Spleen (tissue), 11 donors: ENCODE measurements at regions not wholly inside any gene's neighbourhood (a gene's known extent, or its start where the extent isn't known, plus 50 kb on each side); places are given as distances from the start of the nearest gene placed in this dataset.

Experiments used
- DNase-seq: peaks from one replicate; pipeline ENCODE4 v3.0.0-alpha.2; 2020
- H3K27ac ChIP-seq, 8 donors: fragments of 200-600 bp; sonication (generic) in 7 of 8; 1 replicate in 4 of 8; 2 replicates in 4 of 8; pipeline versions ENCODE4 v1.5.0 to v1.8.0; 2016 to 2021; ENCODE audit warnings: inconsistent platforms in 4 of 8, mild to moderate bottlenecking in 4 of 8, moderate library complexity in 1 of 8
- H3K27me3 ChIP-seq, 7 donors: fragments of 200-600 bp; sonication (generic) in 6 of 7; replicated peaks in 1 of 7; 1 replicate in 4 of 7; 2 replicates in 3 of 7; pipeline versions ENCODE4 v1.5.0 to v1.8.0; 2016 to 2021; ENCODE audit warnings: inconsistent platforms in 3 of 7, mild to moderate bottlenecking in 1 of 7
- H3K36me3 ChIP-seq, 6 donors: fragments of 200-600 bp; sonication (generic) in 5 of 6; 1 replicate in 4 of 6; 2 replicates in 2 of 6; pipeline versions ENCODE4 v1.5.0 to v1.8.0; 2016 to 2021; ENCODE audit warnings: inconsistent platforms in 2 of 6
- H3K4me1 ChIP-seq, 6 donors: fragments of 200-600 bp; sonication (generic) in 5 of 6; 1 replicate in 3 of 6; 2 replicates in 3 of 6; pipeline versions ENCODE4 v1.5.0 to v1.8.0; 2016 to 2021; ENCODE audit warnings: inconsistent platforms in 3 of 6
- H3K4me3 ChIP-seq, 8 donors: fragments of 200-600 bp; sonication (generic) in 7 of 8; 1 replicate in 4 of 8; 2 replicates in 4 of 8; pipeline versions ENCODE4 v1.5.0 to v1.8.0; 2016 to 2021; ENCODE audit warnings: inconsistent platforms in 4 of 8, mild to moderate bottlenecking in 4 of 8, moderate library complexity in 2 of 8
- H3K9me3 ChIP-seq, 8 donors: fragments of 200-600 bp; sonication (generic) in 7 of 8; 1 replicate in 4 of 8; 2 replicates in 4 of 8; pipeline versions ENCODE4 v1.5.0 to v1.8.0; 2016 to 2021; ENCODE audit warnings: inconsistent platforms in 4 of 8
- POLR2A ChIP-seq, 3 donors: fragments of 450-650 bp; IDR thresholded peaks; one replicate each; pipeline ENCODE4 v1.5.1; 2017; ENCODE audit warnings: antibody characterized with exemption in 3 of 3, mild to moderate bottlenecking in 1 of 3
- POLR2AphosphoS5 ChIP-seq, 3 donors: sonication (generic); formaldehyde crosslinking; IDR thresholded peaks; one replicate each; pipeline ENCODE4 v1.5.1; 2017; ENCODE audit warnings: antibody characterized with exemption in 3 of 3
- WGBS, 5 donors: extraction: QIAGEN DNeasy Blood & Tissue Kit in 3 of 5; methylation state at CpG; one replicate each; pipeline versions ENCODE4 v1.1.5 to v1.1.7; 2013 to 2018; 5-methylcytosine and 5-hydroxymethylcytosine counted together
- intact Hi-C: fragments of 100-400 bp; cut with DNase I; formaldehyde crosslinking; loops from one replicate; pipeline ENCODE4 v1.15.0; 2023; ENCODE audit warnings: low total_unique reads
- TF ChIP-seq, protein P1 (sequence below), 11 experiments: fragments of 200-600 bp in 7 of 11; fragments of 450-650 bp in 4 of 11; sonication (generic) in 4 of 11; IDR thresholded peaks in 8 of 11; conservative IDR thresholded peaks in 3 of 11; 1 replicate in 7 of 11; 2 replicates in 4 of 11; pipeline versions ENCODE4 v1.4.0 to v1.8.0; 2016 to 2021; ENCODE audit warnings: antibody characterized with exemption in 11 of 11, inconsistent platforms in 4 of 11, mild to moderate bottlenecking in 1 of 11
- donor health status: healthy with polysubstance abuse.
- donor health status: DM: no; HTN: no; CAD: no; lungs with moderate emphysema.
- donor health status: DM: no; HTN: no; CAD: no.
- donor health status: Bipolar disorder and iron deficiency.
- donor health status: healthy.
- donor health status: DM: no; HTN: no; CAD: no.
- donor health status: DM: yes; HTN: yes; CAD: no.

DNA sequence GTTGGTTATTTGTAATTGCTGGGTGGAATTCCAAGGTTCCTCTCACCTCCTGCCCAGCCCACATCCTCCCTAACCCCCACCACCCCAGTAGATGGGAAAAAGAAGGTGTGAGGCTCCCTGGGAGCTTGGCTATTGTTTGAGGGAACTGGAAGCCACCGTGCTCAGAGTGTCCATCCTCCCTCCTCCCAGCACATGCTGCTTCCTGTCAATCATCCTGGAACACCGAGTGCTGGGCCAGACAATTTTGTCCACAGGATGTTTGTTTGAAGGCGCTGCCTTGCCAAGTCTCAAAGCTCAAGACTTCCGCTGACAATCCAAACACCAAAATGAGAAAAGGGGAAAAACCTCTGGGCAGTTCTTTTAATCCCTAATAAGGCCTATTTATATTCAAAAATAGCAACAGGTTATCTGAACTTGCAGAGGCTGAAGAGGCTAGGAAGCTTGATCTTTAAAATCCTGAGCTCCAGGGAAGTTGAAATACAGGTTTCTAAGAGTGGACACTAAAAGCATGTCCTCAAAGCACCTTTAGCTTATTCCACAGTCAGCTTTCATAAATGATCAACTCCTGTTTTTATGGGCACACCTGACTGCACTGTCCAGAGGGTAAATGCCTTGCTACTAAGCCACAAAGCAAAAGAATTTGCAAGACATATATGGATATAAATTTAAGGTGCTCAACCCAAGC, 286.7 kb downstream of the NFIB start:
- H3K27ac ChIP-seq, result no peak overlapping the region
- TF ChIP-seq POLR2A (IDR thresholded peaks at IDR 0.05), result no peak
- no peak for TF ChIP-seq POLR2AphosphoS5 (IDR thresholded peaks at IDR 0.05)
- TF ChIP-seq, protein P1, sequence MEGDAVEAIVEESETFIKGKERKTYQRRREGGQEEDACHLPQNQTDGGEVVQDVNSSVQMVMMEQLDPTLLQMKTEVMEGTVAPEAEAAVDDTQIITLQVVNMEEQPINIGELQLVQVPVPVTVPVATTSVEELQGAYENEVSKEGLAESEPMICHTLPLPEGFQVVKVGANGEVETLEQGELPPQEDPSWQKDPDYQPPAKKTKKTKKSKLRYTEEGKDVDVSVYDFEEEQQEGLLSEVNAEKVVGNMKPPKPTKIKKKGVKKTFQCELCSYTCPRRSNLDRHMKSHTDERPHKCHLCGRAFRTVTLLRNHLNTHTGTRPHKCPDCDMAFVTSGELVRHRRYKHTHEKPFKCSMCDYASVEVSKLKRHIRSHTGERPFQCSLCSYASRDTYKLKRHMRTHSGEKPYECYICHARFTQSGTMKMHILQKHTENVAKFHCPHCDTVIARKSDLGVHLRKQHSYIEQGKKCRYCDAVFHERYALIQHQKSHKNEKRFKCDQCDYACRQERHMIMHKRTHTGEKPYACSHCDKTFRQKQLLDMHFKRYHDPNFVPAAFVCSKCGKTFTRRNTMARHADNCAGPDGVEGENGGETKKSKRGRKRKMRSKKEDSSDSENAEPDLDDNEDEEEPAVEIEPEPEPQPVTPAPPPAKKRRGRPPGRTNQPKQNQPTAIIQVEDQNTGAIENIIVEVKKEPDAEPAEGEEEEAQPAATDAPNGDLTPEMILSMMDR (IDR thresholded peaks at IDR 0.05 in 8 of 11, conservative IDR thresholded peaks at IDR 0.05 in 3 of 11), result no peak
- H3K4me3 ChIP-seq, result no peak overlapping the region
- no peaks in the 10 kb centered on the region for H3K27me3 ChIP-seq
- no peaks in the 10 kb centered on the region for H3K4me1 ChIP-seq
- WGBS, 5 donors, result 58 to 73% (median 61%) methylated on average over 4 of the region's 4 CpGs
- DNase-seq, result no peak
- no peaks in the 10 kb centered on the region for H3K9me3 ChIP-seq
- intact Hi-C loops, result no loop called here
- H3K36me3 ChIP-seq, result no peaks in the 10 kb centered on the region

DNA sequence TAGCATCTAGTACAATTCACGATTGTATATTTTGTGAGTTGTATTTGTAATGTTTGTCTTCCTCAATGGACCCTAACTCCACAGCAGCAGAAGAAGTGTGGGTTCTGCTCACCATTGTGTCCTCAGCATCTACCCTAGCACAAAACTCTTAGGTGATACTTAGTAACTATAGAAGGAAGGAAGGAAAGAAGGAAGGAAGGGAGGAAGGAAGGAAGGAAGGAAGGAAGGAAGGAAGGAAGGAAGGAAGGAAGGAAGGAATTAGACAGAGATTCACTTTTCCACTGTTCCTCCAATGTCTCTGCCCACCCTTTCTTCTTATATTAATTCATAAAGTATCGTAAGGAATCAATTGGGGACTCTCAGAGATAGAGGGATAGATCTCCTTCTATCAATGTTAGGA, 288.2 kb downstream of the NFIB start:
- 32 to 82% (median 39%) methylated on average over 2 of the region's 2 CpGs for WGBS, 5 donors
- H3K4me3 ChIP-seq, result no peak overlapping the region
- H3K27me3 ChIP-seq, result no peaks in the 10 kb centered on the region
- TF ChIP-seq, protein P1 (IDR thresholded peaks at IDR 0.05 in 8 of 11, conservative IDR thresholded peaks at IDR 0.05 in 3 of 11), result no peak
- TF ChIP-seq POLR2AphosphoS5 (IDR thresholded peaks at IDR 0.05) (no peak), POLR2A (IDR thresholded peaks at IDR 0.05) (no peak)
- intact Hi-C loops, result no loop called here
- no peaks in the 10 kb centered on the region for H3K4me1 ChIP-seq
- no peaks in the 10 kb centered on the region for H3K9me3 ChIP-seq
- no peak overlapping the region for H3K27ac ChIP-seq
- DNase-seq, result no peak
- no peaks in the 10 kb centered on the region for H3K36me3 ChIP-seq

DNA sequence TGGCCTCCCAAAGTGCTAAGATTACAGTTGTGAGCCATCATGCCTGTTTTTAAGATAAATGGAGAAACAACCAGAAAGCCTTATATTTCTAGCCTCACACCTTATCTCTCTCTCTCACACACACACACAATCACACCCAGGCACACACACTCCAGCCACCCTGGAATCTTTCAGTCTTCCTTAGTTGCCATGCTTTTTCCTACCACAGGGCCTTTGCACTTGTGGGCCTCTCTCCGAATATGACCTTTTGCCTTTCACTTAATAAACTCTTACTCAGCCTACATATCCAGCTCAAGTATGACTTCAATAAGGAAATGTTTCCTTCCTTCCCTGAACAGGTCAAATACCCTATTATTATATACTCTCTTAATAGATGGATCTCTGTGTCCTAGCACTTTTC, 290.7 kb downstream of the NFIB start:
- WGBS, 5 donors, result 85 to 93% (median 87%) methylated on average over 1 of the region's 1 CpG
- Histone ChIP-seq H3K27ac (no peak overlapping the region), H3K4me3 (no peak overlapping the region), H3K9me3 (no peaks in the 10 kb centered on the region), H3K36me3 (no peaks in the 10 kb centered on the region), H3K27me3 (no peaks in the 10 kb centered on the region), H3K4me1 (no peaks in the 10 kb centered on the region)
- no peak for TF ChIP-seq POLR2A (IDR thresholded peaks at IDR 0.05)
- TF ChIP-seq POLR2AphosphoS5 (IDR thresholded peaks at IDR 0.05), result no peak
- TF ChIP-seq, protein P1 (IDR thresholded peaks at IDR 0.05 in 8 of 11, conservative IDR thresholded peaks at IDR 0.05 in 3 of 11), result no peak
- intact Hi-C loops, result no loop called here
- no peak for DNase-seq

DNA sequence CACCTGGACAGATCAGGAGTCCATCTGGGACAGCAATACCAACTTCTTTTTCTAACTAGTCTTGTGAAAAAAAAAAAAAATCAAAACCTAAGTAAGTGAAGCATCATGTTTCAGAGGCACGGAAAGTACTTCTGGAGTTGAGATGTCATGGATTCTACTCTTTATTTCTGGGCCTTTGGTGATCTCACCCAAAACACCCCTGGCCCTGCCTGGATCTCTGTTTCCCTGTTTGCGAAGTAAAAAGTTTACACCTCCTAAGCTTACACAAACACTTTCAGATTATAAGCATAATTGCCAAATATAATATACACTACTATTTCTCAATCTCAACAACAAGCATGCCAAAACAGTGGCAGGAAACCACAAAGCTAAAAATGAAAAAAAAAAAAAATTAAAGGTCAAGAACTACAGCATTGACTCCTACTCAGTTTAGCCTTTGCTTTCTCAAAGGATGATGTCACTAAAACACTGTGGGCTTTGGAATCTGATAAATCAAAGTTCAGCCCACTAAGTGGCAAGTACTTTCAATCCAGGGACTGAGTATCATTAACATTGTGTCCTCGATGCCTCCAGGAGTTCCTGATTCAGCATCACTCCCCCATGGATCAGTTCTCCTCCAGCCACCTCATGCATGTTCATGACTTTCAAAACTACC, 291.9 kb downstream of the NFIB start:
- no peaks in the 10 kb centered on the region for H3K27me3 ChIP-seq
- intact Hi-C loops, result no loop called here
- no peaks in the 10 kb centered on the region for H3K36me3 ChIP-seq
- no peak overlapping the region for H3K4me3 ChIP-seq
- no peaks in the 10 kb centered on the region for H3K4me1 ChIP-seq
- H3K27ac ChIP-seq, result no peak overlapping the region
- TF ChIP-seq POLR2A (IDR thresholded peaks at IDR 0.05), result no peak
- no peak for TF ChIP-seq POLR2AphosphoS5 (IDR thresholded peaks at IDR 0.05)
- TF ChIP-seq, protein P1 (IDR thresholded peaks at IDR 0.05 in 8 of 11, conservative IDR thresholded peaks at IDR 0.05 in 3 of 11), result no peak
- no peak for DNase-seq
- WGBS, 5 donors, result 48 to 81% (median 74%) methylated on average over 3 of the region's 3 CpGs
- H3K9me3 ChIP-seq, result no peaks in the 10 kb centered on the region
